ENCODE measurements at regions not wholly inside any gene's neighbourhood (a gene's known extent, or its start where the extent isn't known, plus 50 kb on each side); places are given as distances from the start of the nearest gene placed in this dataset.
"Not testable (repeated sequence)": the region's sequence is repeated elsewhere in the genome, so short reads cannot be mapped to it uniquely, and the experiment has no call there.

GRCh38 chr6:144395826-144396225, 110.7 kb downstream of the UTRN start:
- no peak for DNase-seq

GRCh38 chr6:144397141-144397540, 112.0 kb downstream of the UTRN start:
- no peak for DNase-seq

GRCh38 chr6:144400321-144400720, 115.2 kb downstream of the UTRN start:
- DNase-seq: no peak

- no peak for DNase-seq
Observed at GRCh38 chr6:144401736-144402733, 116.9 kb downstream of the UTRN start.

- DNase-seq: no peak
Observed at GRCh38 chr6:144402750-144403149, 117.6 kb downstream of the UTRN start.

- no peak for DNase-seq
Observed at GRCh38 chr6:144405163-144405562, 120.0 kb downstream of the UTRN start.

GRCh38 chr6:144406796-144407195, 121.7 kb downstream of the UTRN start:
- DNase-seq: no peak

- DNase-seq: no peak
Observed at GRCh38 chr6:144408161-144408560, 123.0 kb downstream of the UTRN start.

GRCh38 chr6:144410059-144410458, 124.9 kb downstream of the UTRN start:
- DNase-seq: no peak

GRCh38 chr6:144410574-144410973, 125.4 kb downstream of the UTRN start:
- DNase-seq: not testable (repeated sequence)

GRCh38 chr6:144411531-144412165, 126.5 kb downstream of the UTRN start:
- DNase-seq: peak in 1 of 5 experiments; percentile 65

GRCh38 chr6:144413418-144413817, 128.3 kb downstream of the UTRN start:
- no peak for DNase-seq

- DNase-seq: no peak
Observed at GRCh38 chr6:144415014-144415413, 129.9 kb downstream of the UTRN start.

GRCh38 chr6:144415835-144416237, 130.7 kb downstream of the UTRN start:
- no peak for DNase-seq

GRCh38 chr6:144416244-144416643, 131.1 kb downstream of the UTRN start:
- DNase-seq: no peak

- no peak for DNase-seq
Observed at GRCh38 chr6:144416773-144417172, 131.6 kb downstream of the UTRN start.

GRCh38 chr6:144417681-144418080, 132.5 kb downstream of the UTRN start:
- no peak for DNase-seq

- no peak for DNase-seq
Observed at GRCh38 chr6:144418959-144419545, 133.9 kb downstream of the UTRN start.

GRCh38 chr6:144423167-144423566, 138.0 kb downstream of the UTRN start:
- DNase-seq: no peak

- DNase-seq: no peak
Observed at GRCh38 chr6:144429753-144430152, 144.6 kb downstream of the UTRN start.

GRCh38 chr6:144433446-144433845, 148.3 kb downstream of the UTRN start:
- DNase-seq: not testable (repeated sequence)

GRCh38 chr6:144434308-144434990, 149.3 kb downstream of the UTRN start:
- DNase-seq: peak in 1 of 5 experiments; percentile 14
